Type B pancreatic cell (in vitro differentiated cells): ENCODE measurements at regions not wholly inside any gene's neighbourhood (a gene's known extent, or its start where the extent isn't known, plus 50 kb on each side); places are given as distances from the start of the nearest gene placed in this dataset.

Experiments
- DNase-seq: peaks from one replicate; pipeline ENCODE4 v3.0.0; 2021; ENCODE audit warnings: mixed read lengths; ENCODE audit not compliant: unreplicated experiment; ENCODE audit errors: extremely low spot score
- H3K27ac Mint-ChIP-seq: 2 replicates; pipeline ENCODE4 v1.8.0; 2021; ENCODE audit warnings: mild to moderate bottlenecking, mixed read lengths
- H3K27me3 Mint-ChIP-seq: 2 replicates; pipeline ENCODE4 v1.8.0; 2021; ENCODE audit warnings: mixed read lengths
- H3K36me3 Mint-ChIP-seq: 2 replicates; pipeline ENCODE4 v1.8.0; 2021; ENCODE audit warnings: mixed read lengths
- H3K4me1 Mint-ChIP-seq: one replicate; pipeline ENCODE4 v1.8.0; 2021; ENCODE audit warnings: mixed read lengths; ENCODE audit not compliant: unreplicated experiment
- H3K4me3 Mint-ChIP-seq: 2 replicates; pipeline ENCODE4 v1.8.0; 2021; ENCODE audit warnings: mild to moderate bottlenecking, mixed read lengths
- H3K9me3 Mint-ChIP-seq: 2 replicates; pipeline ENCODE4 v1.8.0; 2021; ENCODE audit warnings: mixed read lengths
- TF ChIP-seq, protein P1 (sequence below): fragments of 200-600 bp; sonication (generic); conservative IDR thresholded peaks from 2 replicates; pipeline ENCODE4 v1.5.0; 2021; ENCODE audit warnings: antibody characterized with exemption, mild to moderate bottlenecking

DNA sequence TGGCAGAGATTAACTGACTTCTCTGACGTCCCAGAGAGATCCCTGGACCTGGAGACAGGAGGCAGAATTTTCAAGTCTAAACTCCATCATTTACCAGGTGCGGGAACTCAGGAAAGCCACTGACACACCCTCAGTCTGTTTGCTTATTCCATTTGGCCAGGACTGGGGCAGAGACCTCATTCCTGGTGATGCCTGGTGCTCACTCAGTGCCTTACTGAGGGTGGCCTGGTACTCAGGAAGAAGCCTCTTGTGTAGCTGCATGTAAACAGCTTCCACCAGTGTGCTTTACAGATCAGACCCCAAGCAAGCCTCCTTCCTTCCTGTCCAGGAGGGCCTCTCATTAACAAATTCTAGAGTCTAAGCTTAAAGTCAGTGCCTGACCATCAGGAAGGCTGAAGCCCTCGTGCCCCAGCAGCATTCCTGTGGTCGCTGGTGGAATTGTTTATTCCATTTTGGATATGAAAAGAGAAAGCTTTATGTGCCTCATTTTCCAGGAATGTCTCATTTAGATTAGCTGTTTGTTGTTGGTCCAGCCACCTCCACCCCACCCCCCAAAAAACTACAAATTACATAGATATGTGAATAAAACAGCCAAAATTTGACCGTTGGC lies 236.1 kb upstream of the CDH5 start:
- Mint-ChIP-seq H3K36me3 (no peaks in the 10 kb centered on the region), H3K27ac (no peak overlapping the region), H3K4me1 (peaks cover 23% of the 10 kb centered on the region), H3K4me3 (no peak overlapping the region), H3K9me3 (no peaks in the 10 kb centered on the region), H3K27me3 (peaks cover 61% of the 10 kb centered on the region)
- no peak for DNase-seq
- TF ChIP-seq, protein P1, sequence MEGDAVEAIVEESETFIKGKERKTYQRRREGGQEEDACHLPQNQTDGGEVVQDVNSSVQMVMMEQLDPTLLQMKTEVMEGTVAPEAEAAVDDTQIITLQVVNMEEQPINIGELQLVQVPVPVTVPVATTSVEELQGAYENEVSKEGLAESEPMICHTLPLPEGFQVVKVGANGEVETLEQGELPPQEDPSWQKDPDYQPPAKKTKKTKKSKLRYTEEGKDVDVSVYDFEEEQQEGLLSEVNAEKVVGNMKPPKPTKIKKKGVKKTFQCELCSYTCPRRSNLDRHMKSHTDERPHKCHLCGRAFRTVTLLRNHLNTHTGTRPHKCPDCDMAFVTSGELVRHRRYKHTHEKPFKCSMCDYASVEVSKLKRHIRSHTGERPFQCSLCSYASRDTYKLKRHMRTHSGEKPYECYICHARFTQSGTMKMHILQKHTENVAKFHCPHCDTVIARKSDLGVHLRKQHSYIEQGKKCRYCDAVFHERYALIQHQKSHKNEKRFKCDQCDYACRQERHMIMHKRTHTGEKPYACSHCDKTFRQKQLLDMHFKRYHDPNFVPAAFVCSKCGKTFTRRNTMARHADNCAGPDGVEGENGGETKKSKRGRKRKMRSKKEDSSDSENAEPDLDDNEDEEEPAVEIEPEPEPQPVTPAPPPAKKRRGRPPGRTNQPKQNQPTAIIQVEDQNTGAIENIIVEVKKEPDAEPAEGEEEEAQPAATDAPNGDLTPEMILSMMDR: no peak

DNA sequence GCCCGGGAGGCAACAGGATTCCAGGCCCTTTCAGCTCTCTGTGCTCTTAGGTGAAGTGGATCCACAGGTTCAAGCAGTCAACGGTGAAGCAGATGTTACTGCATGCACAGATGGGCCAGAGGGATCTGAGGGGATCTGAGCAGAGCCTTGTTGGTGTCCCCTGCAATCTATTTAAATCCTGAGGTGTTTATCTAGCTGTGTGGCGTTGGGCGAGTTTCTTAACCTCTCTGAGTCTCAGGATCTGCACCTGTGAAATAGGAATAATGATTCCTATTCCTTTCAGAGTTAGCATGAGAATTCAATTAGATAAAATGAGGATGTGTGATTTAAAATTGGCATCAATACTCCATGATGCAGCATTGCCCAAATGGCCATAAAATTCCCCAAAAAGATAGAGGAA lies 237.3 kb upstream of the CDH5 start:
- H3K27ac Mint-ChIP-seq: no peak overlapping the region
- H3K4me1 Mint-ChIP-seq: peaks cover 17% of the 10 kb centered on the region
- H3K4me3 Mint-ChIP-seq: no peak overlapping the region
- TF ChIP-seq, protein P1: no peak
- no peaks in the 10 kb centered on the region for H3K36me3 Mint-ChIP-seq
- peaks cover 63% of the 10 kb centered on the region for H3K27me3 Mint-ChIP-seq
- DNase-seq: no peak
- no peaks in the 10 kb centered on the region for H3K9me3 Mint-ChIP-seq

DNA sequence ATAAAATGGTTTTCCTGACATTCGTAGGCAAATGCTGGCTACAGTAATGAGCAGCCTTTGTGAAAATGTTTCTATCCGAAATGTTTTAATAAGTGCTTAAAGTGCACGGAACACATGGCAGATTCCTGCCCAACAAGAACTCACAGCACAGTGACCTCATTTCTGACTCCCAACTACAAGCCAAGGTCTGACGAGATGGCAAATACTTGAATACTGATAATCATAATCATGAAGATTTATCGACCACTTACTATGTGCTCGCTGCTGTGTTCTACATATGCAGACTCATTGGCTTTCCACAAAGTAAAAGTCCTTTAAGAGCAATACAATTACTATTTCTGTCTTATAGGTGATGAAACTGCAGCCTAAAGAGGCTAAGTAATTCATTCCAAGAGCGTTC lies 238.1 kb upstream of the CDH5 start:
- no peaks in the 10 kb centered on the region for H3K9me3 Mint-ChIP-seq
- no peaks in the 10 kb centered on the region for H3K36me3 Mint-ChIP-seq
- TF ChIP-seq, protein P1: no peak
- peak overlapping the region; percentile 24 for H3K27ac Mint-ChIP-seq
- H3K4me1 Mint-ChIP-seq: peaks cover 17% of the 10 kb centered on the region
- peaks cover 55% of the 10 kb centered on the region for H3K27me3 Mint-ChIP-seq
- DNase-seq: no peak
- no peak overlapping the region for H3K4me3 Mint-ChIP-seq

- no peaks in the 10 kb centered on the region for H3K36me3 Mint-ChIP-seq
- H3K27ac Mint-ChIP-seq: peak overlapping the region; percentile 55
- peaks cover 17% of the 10 kb centered on the region for H3K4me1 Mint-ChIP-seq
- TF ChIP-seq, protein P1: peak; percentile 45
- no peaks in the 10 kb centered on the region for H3K9me3 Mint-ChIP-seq
- no peak for DNase-seq
- H3K27me3 Mint-ChIP-seq: peaks cover 57% of the 10 kb centered on the region
- peak overlapping the region; percentile 31 for H3K4me3 Mint-ChIP-seq
These were observed 238.8 kb upstream of the CDH5 start for GRCh38 chr16:66127459-66128370.

GRCh38 chr16:66121466-66121865 lies 245.0 kb upstream of the CDH5 start:
- TF ChIP-seq, protein P1: no peak
- Mint-ChIP-seq H3K27me3 (peaks cover 38% of the 10 kb centered on the region), H3K9me3 (no peaks in the 10 kb centered on the region), H3K4me3 (no peak overlapping the region), H3K27ac (no peak overlapping the region), H3K36me3 (no peaks in the 10 kb centered on the region), H3K4me1 (no peaks in the 10 kb centered on the region)
- no peak for DNase-seq
